HG02610 (cell line): ENCODE measurements at regions not wholly inside any gene's neighbourhood (a gene's known extent, or its start where the extent isn't known, plus 50 kb on each side); places are given as distances from the start of the nearest gene placed in this dataset.

Experiments used
- ATAC-seq: cut with Tn5 transposase; IDR thresholded peaks from one replicate; pipeline ENCODE4 v1.9.1; 2021; ENCODE audit warnings: mild to moderate bottlenecking, moderate library complexity; ENCODE audit not compliant: unreplicated experiment

- ATAC-seq: no peak
Observed at GRCh38 chr2:174669336-174669735, 71.7 kb upstream of the WIPF1 start.

GRCh38 chr2:174668075-174668474 lies 70.5 kb upstream of the WIPF1 start:
- no peak for ATAC-seq

GRCh38 chr2:174667250-174667860 lies 69.8 kb upstream of the WIPF1 start:
- no peak for ATAC-seq

GRCh38 chr2:174666845-174667244 lies 69.2 kb upstream of the WIPF1 start:
- no peak for ATAC-seq

GRCh38 chr2:174666312-174666711 lies 68.7 kb upstream of the WIPF1 start:
- ATAC-seq: no peak

DNA sequence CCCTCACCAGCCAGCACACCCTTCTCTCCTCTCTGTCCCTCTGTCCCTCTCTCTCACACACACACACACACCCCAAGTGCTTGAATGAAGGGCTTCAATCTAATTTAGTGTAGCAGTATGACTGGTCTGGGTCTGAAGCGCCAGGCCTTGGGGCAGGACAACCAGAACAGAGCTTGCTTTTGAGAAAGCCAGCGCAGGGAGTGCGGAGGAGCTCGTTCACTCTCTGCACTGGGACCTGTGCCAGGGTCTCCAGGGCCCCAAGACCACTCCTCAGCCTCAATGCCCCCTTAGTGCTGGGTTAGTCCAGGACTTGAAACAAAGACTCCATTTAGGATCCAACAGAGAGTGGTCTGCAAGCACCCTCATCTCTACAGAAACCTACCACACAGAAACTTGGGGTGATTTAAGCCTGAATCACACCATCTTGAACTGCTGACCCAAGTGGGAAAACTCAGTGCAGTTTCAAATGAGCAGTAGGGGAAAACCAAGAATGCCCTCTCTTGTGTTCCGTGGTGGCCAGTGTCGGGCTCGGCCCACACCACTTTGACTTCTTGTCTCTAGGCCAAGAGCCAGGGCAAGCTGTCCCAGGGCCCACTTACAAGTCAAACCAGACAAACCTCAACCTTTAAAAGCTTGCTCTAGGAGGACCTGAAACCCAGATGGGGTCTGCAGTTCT lies 66.6 kb upstream of the WIPF1 start:
- ATAC-seq: no peak

GRCh38 chr2:174663550-174663949 lies 65.9 kb upstream of the WIPF1 start:
- ATAC-seq: no peak

GRCh38 chr2:174662859-174663258 lies 65.3 kb upstream of the WIPF1 start:
- ATAC-seq: no peak

DNA sequence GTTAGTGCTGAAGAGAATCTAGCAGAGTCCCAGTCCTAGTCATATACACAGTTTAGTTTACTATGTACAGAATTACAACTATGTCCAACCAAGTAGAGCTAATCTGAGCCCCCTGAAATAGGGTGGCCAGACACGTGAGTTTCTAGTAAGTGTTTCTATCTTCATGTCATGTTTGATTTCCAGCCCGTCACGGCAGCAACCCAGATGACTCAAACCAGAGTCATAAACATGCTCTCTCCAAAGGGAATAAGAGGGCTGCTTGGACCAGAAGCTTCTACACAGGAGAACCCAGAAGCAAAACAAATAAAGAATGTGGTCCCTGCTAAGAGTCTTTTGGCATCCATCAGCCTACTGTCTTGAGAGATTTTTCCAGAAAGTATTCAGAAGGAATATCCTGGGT lies 64.9 kb upstream of the WIPF1 start:
- no peak for ATAC-seq

GRCh38 chr2:174660984-174661675 lies 63.5 kb upstream of the WIPF1 start:
- ATAC-seq: no peak

DNA sequence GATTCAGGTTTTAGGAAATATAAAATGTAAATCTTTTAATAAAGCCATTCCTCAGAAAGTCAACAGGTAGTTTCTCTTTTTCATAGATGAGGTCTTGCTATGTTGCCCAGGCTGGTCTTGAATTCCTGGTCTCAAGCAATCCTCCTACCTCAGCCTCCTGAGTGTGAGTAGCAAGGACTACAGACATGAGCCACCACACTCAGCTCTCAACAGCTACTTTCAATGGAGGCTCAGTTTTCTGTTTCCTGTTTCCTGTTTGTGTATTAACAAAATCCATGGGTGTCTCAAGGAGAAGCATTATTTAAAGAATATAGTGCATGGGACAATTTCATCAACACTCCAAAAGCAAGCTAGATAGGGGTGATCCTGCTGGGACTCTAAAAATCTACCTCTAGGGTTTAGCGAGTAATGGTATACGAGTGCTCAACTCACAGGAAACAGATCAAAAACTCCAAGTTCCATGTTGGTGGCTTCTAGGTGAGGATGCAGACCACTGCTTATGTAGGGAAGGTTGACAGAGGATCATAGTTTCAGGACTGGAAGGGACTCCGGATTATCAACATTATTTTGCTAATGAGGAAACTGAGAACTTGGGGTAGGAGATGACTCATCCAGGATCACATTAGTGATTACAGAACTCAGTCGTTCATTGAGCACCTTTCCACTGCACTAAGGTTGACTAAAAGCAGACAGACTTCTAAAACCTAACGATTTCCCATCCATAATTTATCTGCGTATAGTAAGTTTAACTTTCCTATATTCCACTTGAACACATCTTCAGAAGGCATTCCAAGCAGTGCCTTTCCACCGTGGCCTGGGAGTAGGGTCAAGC lies 61.7 kb upstream of the WIPF1 start:
- ATAC-seq: peak; percentile 52

- ATAC-seq: no peak
Observed at GRCh38 chr2:174656676-174657176, 59.1 kb upstream of the WIPF1 start.

- no peak for ATAC-seq
Observed at GRCh38 chr2:174656035-174656434, 58.4 kb upstream of the WIPF1 start.

GRCh38 chr2:174654419-174654941 lies 56.9 kb upstream of the WIPF1 start:
- no peak for ATAC-seq

GRCh38 chr2:174648896-174649295 lies 51.3 kb upstream of the WIPF1 start:
- no peak for ATAC-seq
